ENCODE measurements at regions not wholly inside any gene's neighbourhood (a gene's known extent, or its start where the extent isn't known, plus 50 kb on each side); places are given as distances from the start of the nearest gene placed in this dataset.

GRCh38 chr17:14688134-14688533 lies 387.3 kb downstream of the HS3ST3B1 start:
- intact Hi-C loops (cut with DNase I; ENCODE audit: low total_unique reads) = no loop called here
- no peak for TF ChIP-seq POLR2A (IDR thresholded peaks at IDR 0.05)
- H3K4me3 ChIP-seq (ENCODE audit: low read depth, poor library complexity, severe bottlenecking) = no peak overlapping the region
- DNase-seq (ENCODE audit: low spot score in 2 of 2) = no peak
- 64 to 69% methylated on average over 3 of the region's 3 CpGs for WGBS, 2 donors

- no peak for DNase-seq (ENCODE audit: low spot score in 2 of 2)
- WGBS, 2 donors = 46 to 47% methylated on average over 4 of the region's 4 CpGs
- H3K4me3 ChIP-seq (ENCODE audit: low read depth, poor library complexity, severe bottlenecking) = no peak overlapping the region
- intact Hi-C loops (cut with DNase I; ENCODE audit: low total_unique reads) = no loop called here
- no peak for TF ChIP-seq POLR2A (IDR thresholded peaks at IDR 0.05)
- no peak for TF ChIP-seq CTCF (IDR thresholded peaks at IDR 0.05)
Measured at GRCh38 chr17:14672830-14673229, 371.9 kb downstream of the HS3ST3B1 start.

- H3K4me3 ChIP-seq (ENCODE audit: low read depth, poor library complexity, severe bottlenecking) = no peak overlapping the region
- intact Hi-C loops (cut with DNase I; ENCODE audit: low total_unique reads) = no loop called here
- TF ChIP-seq POLR2A (IDR thresholded peaks at IDR 0.05) = no peak
- no peak for TF ChIP-seq CTCF (IDR thresholded peaks at IDR 0.05)
- DNase-seq (ENCODE audit: low spot score in 2 of 2) = no peak
- WGBS, 2 donors = 93 to 97% methylated on average over 1 of the region's 1 CpG
Measured at GRCh38 chr17:14670861-14671260, 370.0 kb downstream of the HS3ST3B1 start.

- no peak for TF ChIP-seq POLR2A (IDR thresholded peaks at IDR 0.05)
- no peak for TF ChIP-seq CTCF (IDR thresholded peaks at IDR 0.05)
- no peak for DNase-seq (ENCODE audit: low spot score in 2 of 2)
- H3K4me3 ChIP-seq (ENCODE audit: low read depth, poor library complexity, severe bottlenecking) = no peak overlapping the region
- 46 to 61% methylated on average over 4 of the region's 4 CpGs for WGBS, 2 donors
- intact Hi-C loops (cut with DNase I; ENCODE audit: low total_unique reads) = no loop called here
Measured at GRCh38 chr17:14664511-14664910, 363.6 kb downstream of the HS3ST3B1 start.

GRCh38 chr17:14641117-14641516 lies 340.2 kb downstream of the HS3ST3B1 start:
- no peak overlapping the region for H3K4me3 ChIP-seq (ENCODE audit: low read depth, poor library complexity, severe bottlenecking)
- intact Hi-C loops (cut with DNase I; ENCODE audit: low total_unique reads) = no loop called here
- DNase-seq (ENCODE audit: low spot score in 2 of 2) = no peak
- WGBS, 2 donors = 76 to 88% methylated on average over 1 of the region's 1 CpG
- TF ChIP-seq POLR2A (IDR thresholded peaks at IDR 0.05) = no peak

- intact Hi-C loops (cut with DNase I; ENCODE audit: low total_unique reads) = no loop called here
- TF ChIP-seq POLR2A (IDR thresholded peaks at IDR 0.05) = no peak
- no peak for TF ChIP-seq CTCF (IDR thresholded peaks at IDR 0.05)
- WGBS, 2 donors = 97 to 100% methylated on average over 1 of the region's 1 CpG
- H3K4me3 ChIP-seq (ENCODE audit: low read depth, poor library complexity, severe bottlenecking) = no peak overlapping the region
- DNase-seq (ENCODE audit: low spot score in 2 of 2) = no peak
Measured at GRCh38 chr17:14637260-14637659, 336.4 kb downstream of the HS3ST3B1 start.

GRCh38 chr17:14630621-14631020 lies 329.7 kb downstream of the HS3ST3B1 start:
- 80 to 82% methylated on average over 4 of the region's 4 CpGs for WGBS, 2 donors
- DNase-seq (ENCODE audit: low spot score in 2 of 2) = no peak
- intact Hi-C loops (cut with DNase I; ENCODE audit: low total_unique reads) = no loop called here
- H3K4me3 ChIP-seq (ENCODE audit: low read depth, poor library complexity, severe bottlenecking) = no peak overlapping the region
- TF ChIP-seq CTCF (IDR thresholded peaks at IDR 0.05) = no peak
- TF ChIP-seq POLR2A (IDR thresholded peaks at IDR 0.05) = no peak
